ENCODE measurements at regions not wholly inside any gene's neighbourhood (a gene's known extent, or its start where the extent isn't known, plus 50 kb on each side); places are given as distances from the start of the nearest gene placed in this dataset.

DNA sequence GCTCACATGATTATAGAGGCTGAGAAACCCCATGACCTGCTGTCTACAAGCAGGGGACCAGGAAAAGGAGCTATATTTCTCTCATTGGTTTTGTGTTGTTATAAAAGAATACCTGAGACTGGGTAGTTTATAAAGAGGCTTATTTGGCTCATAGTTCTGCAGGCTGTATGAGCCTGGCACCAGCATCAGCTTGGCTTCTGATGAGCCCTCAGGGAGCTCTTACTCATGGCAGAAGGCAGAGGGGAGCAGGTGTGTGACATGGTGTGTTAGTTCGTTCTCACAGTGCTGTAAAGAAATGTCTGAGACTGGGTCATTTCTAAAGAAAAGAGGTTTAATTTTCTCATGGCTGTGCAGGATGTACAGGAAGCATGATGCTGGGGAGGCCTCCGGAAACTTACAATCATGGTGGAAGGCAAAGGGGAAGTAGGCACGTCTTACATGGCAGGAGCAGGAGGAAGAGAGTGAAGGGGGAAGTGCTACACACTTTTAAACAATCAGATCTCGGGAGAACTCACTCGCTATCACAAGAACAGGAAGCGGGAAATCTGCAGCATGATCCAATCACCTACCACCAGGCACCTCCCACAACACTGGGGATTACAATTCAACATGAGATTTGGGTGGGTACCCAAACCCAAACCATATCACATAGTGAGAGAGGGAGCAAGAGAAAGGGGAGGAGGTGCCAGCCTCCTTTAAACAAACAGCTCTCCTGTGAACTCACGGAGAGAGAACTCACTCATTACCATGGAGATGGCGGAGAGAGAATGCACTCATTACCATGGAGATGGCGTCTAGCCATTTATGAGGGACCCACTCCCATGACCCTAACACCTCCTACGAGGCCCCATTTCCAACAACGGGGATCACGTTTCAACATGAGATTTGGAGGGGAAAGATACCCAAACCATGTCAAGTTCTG lies 133.4 kb downstream of the JCAD start:
- peak; percentile 34 for DNase-seq (ENCODE audit: low spot score)

DNA sequence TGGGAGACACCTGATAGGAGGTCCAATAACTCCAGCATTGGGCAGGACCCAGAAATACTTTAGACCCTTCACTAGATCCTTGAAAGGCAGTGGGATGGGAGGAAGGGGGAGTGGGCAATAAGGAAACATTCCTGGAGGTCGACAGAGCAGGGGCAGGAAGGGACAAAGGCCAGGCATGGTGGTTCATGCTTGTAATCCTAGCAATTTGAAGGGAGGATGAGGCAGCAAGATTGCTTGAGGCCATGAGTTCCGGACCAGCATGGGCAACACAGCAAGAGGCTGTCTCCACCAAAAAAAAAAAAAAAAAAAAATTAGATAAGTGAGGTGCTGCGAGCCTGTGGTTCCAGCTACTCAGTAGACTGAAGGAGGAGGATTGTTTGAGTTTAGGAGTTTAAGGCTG lies 134.9 kb downstream of the JCAD start:
- DNase-seq (ENCODE audit: low spot score) = peak; percentile 4

DNA sequence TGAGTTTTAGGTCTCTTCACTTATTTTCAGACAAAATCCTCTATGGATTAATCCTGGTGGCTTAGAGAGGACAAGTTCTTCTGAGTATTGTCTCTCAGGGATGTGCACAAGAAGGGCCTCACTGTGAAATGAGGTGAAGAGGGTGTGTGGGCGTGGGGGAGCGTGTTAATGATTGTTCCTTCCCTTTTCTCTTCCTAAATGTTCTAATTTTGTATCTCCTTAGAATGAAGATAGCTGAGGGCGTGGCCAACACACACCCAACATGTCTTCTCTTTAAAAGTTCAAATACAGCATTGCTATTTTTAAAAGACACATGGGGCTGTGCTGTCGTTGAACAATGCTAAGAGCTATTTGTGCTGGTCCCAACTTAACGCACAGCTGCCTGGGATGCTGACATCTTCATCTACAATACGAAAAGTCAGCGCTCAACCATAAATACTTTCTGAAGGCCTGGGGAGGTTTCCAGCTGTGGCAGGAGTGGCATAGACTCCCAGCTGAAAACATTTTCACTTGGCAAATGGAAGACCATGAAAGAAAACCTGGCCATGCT lies 135.9 kb downstream of the JCAD start:
- no peak for DNase-seq (ENCODE audit: low spot score)

DNA sequence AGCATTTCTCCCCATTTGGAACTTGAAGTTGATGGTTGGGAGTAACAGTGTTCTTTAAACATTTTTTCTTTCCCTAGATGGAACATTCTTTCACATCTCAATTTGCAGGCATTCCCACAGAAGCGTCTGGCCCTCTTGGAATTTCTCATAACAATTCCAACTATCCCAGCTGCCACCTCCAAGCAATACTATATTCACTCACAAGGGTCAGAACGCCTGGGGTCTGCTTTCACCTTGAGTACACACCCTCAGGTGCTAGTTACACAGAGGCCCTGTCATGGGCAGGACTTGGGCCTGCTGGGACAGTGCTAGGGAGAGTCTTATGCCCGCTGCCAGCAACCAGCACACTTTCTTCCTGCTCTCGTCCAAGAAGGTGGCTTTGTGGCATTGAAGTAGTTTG lies 136.5 kb downstream of the JCAD start:
- no peak for DNase-seq (ENCODE audit: low spot score)

DNA sequence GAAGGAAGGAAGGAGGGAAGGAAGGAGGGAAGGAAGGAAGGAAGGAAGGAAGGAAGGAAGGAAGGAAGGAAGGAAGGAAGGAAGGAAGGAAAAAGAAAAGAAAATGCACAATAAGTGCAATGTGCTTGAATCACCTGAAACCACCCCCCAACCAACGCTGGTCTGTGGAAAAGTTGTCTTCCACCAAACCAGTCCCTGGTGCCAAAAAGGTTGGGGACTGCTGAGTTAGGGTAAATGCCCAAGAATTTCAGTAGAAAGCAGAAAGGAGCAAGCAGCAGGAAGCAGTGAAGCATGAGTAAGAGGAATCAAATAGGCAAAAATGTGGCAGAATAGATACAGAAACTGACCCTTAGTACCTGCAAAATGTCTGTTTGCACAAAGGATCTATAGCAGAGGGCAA lies 137.2 kb downstream of the JCAD start:
- DNase-seq (ENCODE audit: low spot score) = no peak

DNA sequence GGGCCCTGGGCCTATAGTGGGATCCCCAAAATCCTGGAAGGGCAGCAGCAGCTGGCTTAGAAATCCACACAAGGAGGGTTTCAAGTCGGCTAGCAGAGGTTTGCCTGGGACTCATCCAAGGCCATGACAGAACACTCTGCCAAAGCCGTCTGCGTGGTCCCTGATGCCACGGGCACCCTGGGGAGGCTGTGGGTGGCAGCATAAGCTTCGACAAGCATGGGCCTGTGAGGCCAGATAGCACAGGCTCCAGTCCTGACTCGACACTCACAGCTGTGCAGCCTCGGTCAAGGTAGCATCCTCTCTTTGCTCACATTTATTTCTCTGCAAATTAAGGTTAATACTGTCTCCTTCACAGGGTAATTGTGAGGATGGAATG lies 138.3 kb downstream of the JCAD start:
- DNase-seq (ENCODE audit: low spot score) = no peak

DNA sequence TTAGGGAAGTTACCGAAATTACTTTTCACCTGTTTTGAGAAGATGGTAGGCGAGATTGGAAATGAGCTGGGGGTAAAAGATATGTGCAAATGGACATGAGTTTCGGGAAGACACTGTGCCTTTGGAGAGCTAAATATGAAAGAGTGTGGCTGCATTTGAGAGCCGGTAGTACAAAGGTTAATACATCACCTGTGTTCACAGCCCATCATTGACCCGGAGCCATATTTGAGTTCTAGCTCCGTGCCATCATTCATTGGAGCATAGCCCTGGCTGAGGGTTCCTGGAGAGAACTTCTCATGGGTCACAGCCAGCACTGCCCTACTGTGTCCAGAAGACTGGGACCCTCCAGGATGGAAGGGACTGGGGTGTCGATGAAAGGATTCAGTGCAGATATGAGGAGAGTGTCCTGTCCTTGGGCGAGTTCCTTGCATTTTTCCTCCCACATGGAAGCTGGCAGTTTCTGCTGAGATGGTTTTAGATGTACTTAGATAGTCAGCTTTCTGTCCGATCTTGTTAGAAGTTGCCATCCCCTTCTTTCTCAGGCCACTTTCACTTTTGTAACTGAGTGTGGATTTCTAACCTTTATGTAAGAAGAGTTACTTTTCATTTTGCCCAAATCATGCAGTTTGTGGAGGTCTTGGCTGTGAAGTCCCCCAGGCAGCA lies 138.8 kb downstream of the JCAD start:
- DNase-seq (ENCODE audit: low spot score) = no peak

DNA sequence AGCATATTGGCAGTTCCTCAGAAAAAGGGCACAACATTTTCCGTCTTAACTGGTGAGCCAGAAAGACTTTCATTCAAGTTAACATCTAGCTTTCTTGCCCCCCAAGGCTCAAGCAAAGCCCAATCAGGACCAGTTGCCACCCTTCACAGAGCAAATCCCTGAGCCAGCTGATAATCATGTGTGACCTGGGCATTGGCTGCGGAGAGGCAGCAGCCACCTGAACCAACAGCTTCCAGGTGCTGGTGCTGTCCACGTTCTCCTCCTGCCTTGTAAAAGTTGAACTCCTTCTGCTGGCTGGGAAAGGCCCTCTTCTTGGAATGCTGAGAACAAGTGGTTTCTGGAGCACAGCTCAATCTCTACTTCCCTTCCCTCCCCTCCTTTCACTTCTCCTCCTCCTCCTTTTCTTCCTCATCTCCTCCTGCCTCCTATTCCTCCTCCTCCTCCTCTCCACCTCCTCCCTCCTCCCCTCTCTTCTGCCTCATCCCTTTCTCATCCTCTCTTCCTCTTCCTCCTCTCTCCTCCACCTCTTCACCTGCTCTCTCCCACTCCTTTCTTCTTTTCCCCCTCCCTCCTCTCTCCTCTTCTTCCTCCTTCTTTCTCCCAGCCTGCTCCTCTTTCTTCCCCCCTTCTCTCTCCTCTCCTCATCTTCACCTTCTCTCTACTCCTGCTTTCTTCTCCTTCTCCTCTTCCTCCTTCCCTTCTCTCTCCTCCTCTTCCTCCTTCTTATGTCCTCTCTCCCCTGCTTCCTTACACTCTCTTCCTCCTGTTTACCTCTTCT lies 140.6 kb downstream of the JCAD start:
- DNase-seq (ENCODE audit: low spot score) = no peak

DNA sequence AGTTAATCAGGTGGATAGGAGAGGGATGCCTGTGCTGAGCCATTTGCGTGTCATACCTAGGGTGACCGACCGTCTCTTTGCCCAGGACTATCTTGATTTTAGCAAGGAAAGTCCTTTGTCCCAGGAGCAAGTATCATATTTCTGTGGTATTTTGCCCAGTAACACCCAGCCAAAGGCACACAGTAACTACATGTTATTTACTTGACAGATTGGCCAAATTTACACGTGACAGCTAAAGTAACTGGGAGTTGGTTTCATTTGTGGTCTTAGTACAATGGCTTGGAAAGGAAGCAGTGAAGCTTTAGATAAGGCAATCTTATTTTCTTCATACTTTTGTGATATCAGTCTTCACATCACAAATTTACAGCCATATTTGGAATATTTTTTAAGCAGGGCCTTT lies 142.1 kb downstream of the JCAD start:
- no peak for DNase-seq (ENCODE audit: low spot score)

DNA sequence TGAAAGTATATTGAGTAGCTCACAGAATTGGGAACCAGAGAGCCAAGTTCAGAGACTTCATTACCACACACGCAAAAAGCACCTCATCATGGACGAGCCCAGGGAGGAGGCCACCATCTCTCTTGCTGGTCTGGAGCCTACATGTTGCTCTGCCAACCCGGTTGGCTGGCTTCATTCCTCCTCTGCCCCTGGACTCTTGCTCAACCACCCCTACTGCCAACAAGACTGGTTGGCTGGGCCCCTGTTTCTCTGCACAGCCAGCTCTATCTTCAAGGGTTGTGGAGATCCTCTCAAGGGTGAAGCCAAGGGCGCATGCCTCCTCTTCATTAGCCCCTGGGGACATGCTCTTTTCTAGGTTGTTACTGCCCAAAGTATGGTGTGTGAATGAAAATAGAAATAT lies 142.7 kb downstream of the JCAD start:
- no peak for DNase-seq (ENCODE audit: low spot score)

DNA sequence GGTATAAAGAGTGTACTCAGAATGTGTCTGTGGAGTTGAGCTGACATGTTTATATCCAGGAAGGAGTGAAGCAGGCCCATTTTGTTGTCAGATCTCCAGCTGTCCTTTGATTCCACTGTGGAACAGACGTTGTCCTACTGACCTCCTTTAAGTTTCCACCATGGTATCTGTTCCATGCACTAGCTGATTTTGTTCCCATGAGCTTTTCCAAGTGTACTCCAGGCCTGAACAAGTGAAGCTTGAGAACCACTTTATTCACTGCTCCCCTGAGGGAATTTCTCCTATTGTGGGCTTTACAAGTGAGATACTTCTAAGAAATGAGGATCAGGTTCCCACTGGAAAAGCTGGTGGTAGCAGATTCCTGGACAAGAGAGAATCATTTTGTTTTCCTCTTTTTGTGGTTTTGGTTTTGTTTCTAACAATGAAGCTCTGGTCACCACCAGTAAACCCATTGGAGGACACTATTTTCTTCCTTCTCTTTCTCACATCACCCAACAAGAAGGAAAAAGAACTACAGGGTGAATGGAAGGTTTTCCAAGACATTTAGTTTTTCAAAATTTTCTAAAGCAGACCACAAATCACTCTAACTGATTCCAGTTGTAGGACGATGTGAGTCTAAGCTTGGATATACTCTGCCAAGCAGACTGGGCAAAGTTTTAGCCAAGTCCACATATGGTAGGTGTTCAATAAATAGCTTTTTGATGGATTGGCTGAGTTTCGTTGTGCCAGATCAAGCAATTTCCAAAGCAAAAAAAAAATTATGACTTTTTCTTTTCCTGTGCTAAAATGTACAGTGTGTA lies 144.2 kb downstream of the JCAD start:
- no peak for DNase-seq (ENCODE audit: low spot score)

DNA sequence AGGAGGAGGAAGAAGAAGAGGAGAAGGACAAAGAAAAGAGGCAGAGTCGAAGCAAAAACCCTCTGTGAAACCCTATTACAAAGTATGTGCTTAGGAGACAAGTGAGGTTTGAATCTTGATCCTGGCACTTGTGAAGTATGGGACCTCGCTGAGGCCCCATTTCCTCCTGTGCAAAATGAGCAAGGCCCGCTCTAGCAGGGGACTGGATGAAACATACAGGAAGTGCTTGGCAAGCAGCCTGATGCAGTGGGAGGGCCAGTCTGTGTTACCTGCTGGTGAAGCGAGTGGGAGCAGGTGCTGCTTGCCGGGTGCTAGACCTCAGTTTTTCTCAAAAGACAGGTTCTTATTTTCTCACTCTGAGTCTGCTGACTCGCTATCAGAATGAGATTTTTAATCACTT lies 150.4 kb downstream of the JCAD start:
- DNase-seq (ENCODE audit: low spot score) = no peak

DNA sequence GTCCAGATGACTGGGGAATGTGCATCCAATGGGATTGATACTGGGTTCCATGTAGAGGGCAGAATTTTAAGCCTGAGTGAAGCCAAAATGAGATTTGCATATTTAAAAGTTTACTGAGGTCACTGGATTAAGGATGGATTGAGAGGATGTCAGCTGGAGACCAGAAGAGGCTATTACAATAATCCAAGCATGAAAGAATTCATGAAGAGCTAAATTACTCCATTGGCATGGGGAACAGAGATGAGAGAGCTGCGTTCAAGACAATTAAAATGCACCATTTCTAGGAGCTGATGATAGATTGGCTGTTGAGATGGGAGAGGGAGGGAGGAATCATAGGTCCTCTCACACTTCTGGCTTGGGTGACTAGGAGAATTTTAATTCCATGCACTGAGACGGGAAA lies 158.5 kb downstream of the JCAD start:
- DNase-seq (ENCODE audit: low spot score) = no peak

DNA sequence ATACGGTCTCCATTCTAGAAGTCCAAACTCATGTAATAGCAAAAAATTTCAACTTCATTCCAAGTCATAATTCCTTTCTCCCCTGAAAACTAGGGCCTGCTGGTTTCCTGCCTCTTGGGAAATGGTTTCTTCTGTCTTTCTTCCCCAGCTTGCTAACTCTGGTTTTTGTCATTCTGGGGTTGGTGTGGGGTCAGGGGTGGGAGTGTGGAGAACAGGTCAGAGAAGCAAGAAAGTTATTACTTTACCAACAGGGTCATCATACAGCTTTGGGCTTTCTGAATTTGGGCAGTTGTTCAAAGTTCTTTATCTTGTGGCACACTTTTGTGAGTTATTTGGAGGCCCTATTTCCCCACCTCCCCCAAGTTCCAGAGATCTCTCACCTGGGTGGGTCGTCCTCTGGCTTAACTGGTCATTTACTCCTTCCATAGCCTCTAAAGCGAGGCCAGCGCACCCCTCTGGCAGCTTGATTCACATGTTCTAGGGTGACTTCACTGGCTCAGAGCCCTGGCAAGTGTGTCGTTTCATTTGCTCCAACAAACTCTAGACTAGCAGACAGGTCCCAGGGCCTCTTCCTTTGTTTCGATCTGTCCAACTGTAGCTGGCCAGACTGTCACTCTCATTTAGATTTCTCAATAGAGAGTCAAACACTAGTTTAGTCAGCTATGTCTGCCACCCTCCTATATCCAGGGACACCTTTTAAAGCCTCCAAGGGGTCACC lies 161.2 kb downstream of the JCAD start:
- no peak for DNase-seq (ENCODE audit: low spot score)

DNA sequence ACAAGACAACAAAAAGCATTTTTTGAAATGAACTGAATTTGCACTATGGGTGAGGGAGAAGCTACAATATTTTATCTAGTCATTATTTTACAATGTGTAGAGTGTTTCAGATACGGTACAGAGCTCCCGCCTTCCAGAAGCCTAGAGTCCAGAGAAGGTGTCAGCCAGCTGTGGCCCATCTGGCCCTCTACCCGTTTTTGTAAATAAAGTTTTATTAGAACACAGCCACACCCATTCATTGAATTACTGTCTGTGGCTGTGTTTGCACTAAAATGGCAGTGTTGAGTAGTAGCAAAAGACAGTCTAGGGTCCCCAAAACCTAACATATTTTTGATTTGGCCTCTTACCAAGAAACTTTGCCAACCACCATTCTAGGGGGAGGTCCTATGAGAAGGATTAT lies 162.0 kb downstream of the JCAD start:
- no peak for DNase-seq (ENCODE audit: low spot score)

DNA sequence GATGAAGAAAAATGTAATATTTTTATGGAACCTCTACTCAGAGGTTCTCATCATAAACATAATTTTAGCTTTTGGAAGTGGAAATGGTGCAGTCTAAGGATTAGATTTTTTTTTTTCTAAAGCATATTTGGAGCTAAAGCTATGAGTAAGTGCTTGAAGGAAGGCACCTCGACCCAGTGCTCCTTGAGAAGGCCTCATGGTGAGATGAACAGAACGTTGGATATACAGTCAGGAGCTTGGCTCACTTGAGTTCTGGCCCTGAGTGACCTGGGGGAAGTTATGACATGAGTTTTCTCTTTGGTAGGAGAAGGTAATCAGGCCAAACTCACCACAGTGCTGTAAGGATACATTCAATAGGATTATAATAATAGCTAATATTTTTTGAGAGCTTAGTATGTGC lies 163.3 kb downstream of the JCAD start:
- DNase-seq (ENCODE audit: low spot score) = no peak

DNA sequence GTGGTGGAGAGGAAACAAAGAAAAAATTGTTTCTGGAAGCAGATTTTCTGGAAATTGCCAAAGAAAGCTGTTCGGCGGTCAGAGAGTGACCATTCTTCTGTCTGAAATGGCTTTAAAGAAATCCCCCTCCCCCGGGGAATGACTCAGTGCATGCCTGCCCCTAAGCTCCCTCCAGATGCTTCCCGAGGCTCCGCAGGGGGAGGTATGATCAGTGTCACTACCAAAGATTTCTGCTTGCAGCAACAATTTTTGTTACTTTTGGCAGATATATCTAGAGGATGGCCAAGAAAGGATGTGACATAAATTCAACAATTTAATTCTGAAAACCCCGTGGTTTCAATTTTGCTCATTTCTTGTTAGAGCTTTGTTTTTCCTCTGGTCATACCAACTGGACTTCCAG lies 163.9 kb downstream of the JCAD start:
- DNase-seq (ENCODE audit: low spot score) = no peak

DNA sequence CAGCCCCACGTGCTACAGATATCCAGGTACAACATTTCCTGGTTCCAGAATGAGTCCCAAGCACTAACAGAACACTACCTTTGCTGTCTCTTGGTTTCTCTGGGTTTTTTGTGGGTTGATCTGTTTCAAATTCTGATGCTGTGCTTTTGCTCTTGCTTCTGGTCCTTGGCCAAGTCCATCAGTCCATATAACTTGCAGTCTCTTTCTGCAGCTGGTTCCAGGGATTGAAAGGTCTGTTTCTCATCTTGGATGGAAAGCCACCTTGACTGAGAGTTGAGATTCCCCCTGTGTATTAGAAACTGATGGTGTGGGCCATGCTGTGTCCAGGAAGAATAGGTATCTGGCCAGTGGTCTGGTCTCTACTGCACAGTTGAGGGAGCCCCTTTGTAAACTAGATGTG lies 171.1 kb downstream of the JCAD start:
- DNase-seq (ENCODE audit: low spot score) = no peak

DNA sequence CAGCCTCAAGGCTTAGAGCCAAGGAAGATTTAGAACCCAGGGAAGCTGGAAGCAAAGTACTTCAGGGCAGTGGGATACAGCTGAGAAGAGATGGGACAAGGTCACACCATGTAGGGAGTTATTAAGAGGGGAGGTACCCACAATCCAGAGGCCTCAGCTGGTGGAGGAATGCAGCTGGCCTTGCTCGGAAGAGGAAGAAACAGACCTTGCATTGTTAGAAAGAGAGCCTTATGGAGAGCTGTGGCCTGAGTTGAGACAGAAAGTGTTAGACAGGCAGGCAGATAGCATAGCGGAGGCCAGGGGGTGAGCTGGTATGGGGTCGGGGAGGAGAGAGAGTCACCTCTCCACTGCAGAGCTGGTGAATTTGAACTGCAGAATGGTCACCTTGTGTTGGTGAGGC lies 173.1 kb downstream of the JCAD start:
- DNase-seq (ENCODE audit: low spot score) = no peak

DNA sequence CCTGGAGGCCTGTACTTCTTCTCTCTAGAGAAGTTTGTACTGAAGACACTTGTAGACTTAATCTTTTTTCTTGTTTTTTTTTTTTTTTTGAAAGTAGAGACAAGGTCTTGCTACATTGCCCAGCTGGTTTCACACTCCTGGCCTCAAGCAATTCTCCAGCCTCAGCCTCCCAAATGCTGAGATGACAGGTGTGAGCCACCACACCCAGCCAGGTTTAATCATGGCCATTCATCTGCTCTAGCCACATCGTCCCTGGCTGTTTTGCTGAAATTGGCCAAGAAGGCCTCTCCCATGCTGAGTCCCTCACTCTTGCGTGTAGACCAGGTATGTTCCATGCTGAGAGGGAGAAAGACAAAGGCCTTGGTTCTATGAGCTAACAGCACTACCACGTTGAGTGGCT lies 176.2 kb downstream of the JCAD start:
- DNase-seq (ENCODE audit: low spot score) = no peak

DNA sequence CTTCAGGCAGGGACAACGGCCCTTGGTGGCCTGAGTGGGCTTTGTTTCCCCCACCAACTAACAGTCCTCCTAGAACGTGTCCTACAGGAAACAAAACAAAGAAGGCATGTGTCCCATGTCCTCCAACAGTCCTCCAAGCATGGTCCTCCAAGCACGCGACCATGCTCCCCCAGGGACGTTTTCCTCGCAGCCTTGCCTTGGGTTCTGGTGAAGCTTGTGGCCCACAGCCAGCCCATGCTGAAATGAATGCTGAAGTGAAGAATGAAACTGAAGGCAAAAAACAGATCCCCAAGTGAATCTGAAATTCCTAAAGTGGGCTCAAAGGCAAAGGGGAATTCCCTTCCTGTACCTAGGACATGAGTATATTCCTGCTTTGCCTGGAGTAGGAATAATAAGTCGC lies 176.6 kb downstream of the JCAD start:
- no peak for DNase-seq (ENCODE audit: low spot score)

Data from left forelimb (tissue), 1 donor.